Trophoblast cell (in vitro differentiated cells and primary cell): ENCODE measurements at regions not wholly inside any gene's neighbourhood (a gene's known extent, or its start where the extent isn't known, plus 50 kb on each side); places are given as distances from the start of the nearest gene placed in this dataset.

ENCODE experiments used
- DNase-seq, 2 donors: peaks; one replicate each; pipeline ENCODE4 v3.0.0-alpha.2; 2016
- H2AFZ ChIP-seq: 2 replicates; pipeline ENCODE4 v1.6.1; 2013; ENCODE audit warnings: low read length, moderate library complexity, mild to moderate bottlenecking; ENCODE audit not compliant: insufficient read depth, poor library complexity
- H2AK5ac ChIP-seq: 2 replicates; pipeline ENCODE4 v1.6.1; 2013; ENCODE audit warnings: mild to moderate bottlenecking, low read length
- H2BK120ac ChIP-seq: 2 replicates; pipeline ENCODE4 v1.6.1; 2013; ENCODE audit warnings: low read length, mild to moderate bottlenecking, moderate library complexity; ENCODE audit not compliant: insufficient read depth, poor library complexity
- H2BK12ac ChIP-seq: 2 replicates; pipeline ENCODE4 v1.6.1; 2013; ENCODE audit warnings: mild to moderate bottlenecking, low read length, moderate library complexity
- H2BK5ac ChIP-seq: 2 replicates; pipeline ENCODE4 v1.6.1; 2013; ENCODE audit warnings: low read length, low read depth, moderate library complexity, mild to moderate bottlenecking; ENCODE audit not compliant: poor library complexity
- H3K14ac ChIP-seq: 2 replicates; pipeline ENCODE4 v1.6.1; 2013; ENCODE audit warnings: mild to moderate bottlenecking, low read length
- H3K18ac ChIP-seq: 2 replicates; pipeline ENCODE4 v1.6.1; 2013; ENCODE audit warnings: mild to moderate bottlenecking, low read length
- H3K23ac ChIP-seq: 2 replicates; pipeline ENCODE4 v1.6.1; 2013; ENCODE audit warnings: low read length
- H3K27ac ChIP-seq: 2 replicates; pipeline ENCODE4 v1.5.1; 2013; ENCODE audit warnings: low read depth, mild to moderate bottlenecking, inconsistent platforms, low read length, moderate library complexity
- H3K27me3 ChIP-seq: 2 replicates; pipeline ENCODE4 v1.6.1; 2013; ENCODE audit warnings: inconsistent platforms, mild to moderate bottlenecking, low read length, moderate library complexity; ENCODE audit not compliant: insufficient read depth
- H3K36me3 ChIP-seq, 2 experiments: 1 replicate in 1 of 2; 2 replicates in 1 of 2; pipeline ENCODE4 v1.6.1; 2013; ENCODE audit warnings: low read length in 2 of 2, mild to moderate bottlenecking in 2 of 2, moderate library complexity in 1 of 2; ENCODE audit not compliant: insufficient read depth in 2 of 2, control insufficient read depth in 1 of 2
- H3K4ac ChIP-seq: 2 replicates; pipeline ENCODE4 v1.6.1; 2013; ENCODE audit warnings: low read depth, mild to moderate bottlenecking, low read length, moderate library complexity
- H3K4me1 ChIP-seq, 2 experiments: 1 replicate in 1 of 2; 2 replicates in 1 of 2; pipeline ENCODE4 v1.6.1; 2013; ENCODE audit warnings: low read length in 2 of 2, mild to moderate bottlenecking in 2 of 2, moderate library complexity in 1 of 2; ENCODE audit not compliant: insufficient read depth in 2 of 2, control insufficient read depth in 1 of 2
- H3K4me2 ChIP-seq: 2 replicates; pipeline ENCODE4 v1.6.1; 2013; ENCODE audit warnings: inconsistent platforms, mild to moderate bottlenecking, low read length, moderate library complexity
- H3K4me3 ChIP-seq: 2 replicates; pipeline ENCODE4 v1.5.1; 2013; ENCODE audit warnings: mild to moderate bottlenecking, low read depth, low read length, inconsistent platforms
- H3K79me1 ChIP-seq: one replicate; pipeline ENCODE4 v1.6.1; 2013; ENCODE audit warnings: low read length
- H3K79me2 ChIP-seq: 2 replicates; pipeline ENCODE4 v1.6.1; 2013; ENCODE audit warnings: low read length, mild to moderate bottlenecking; ENCODE audit not compliant: control insufficient read depth, insufficient read depth, poor library complexity
- H3K9ac ChIP-seq: 2 replicates; pipeline ENCODE4 v1.6.1; 2013; ENCODE audit warnings: mild to moderate bottlenecking, low read length
- H3K9me3 ChIP-seq: 2 replicates; pipeline ENCODE4 v1.6.1; 2013; ENCODE audit warnings: low read depth, mild to moderate bottlenecking, control low read depth, inconsistent platforms, low read length; ENCODE audit not compliant: insufficient read depth
- H4K12ac ChIP-seq: 2 replicates; pipeline ENCODE4 v1.6.1; 2013; ENCODE audit warnings: low read depth, mild to moderate bottlenecking, low read length, moderate library complexity
- H4K8ac ChIP-seq: 2 replicates; pipeline ENCODE4 v1.6.1; 2013; ENCODE audit warnings: low read depth, mild to moderate bottlenecking, low read length, moderate library complexity
- H4K91ac ChIP-seq: one replicate; pipeline ENCODE4 v1.6.1; 2013; ENCODE audit warnings: low read depth, mild to moderate bottlenecking, low read length, moderate library complexity
- WGBS: extraction: QIAGEN DNeasy Blood & Tissue Kit; methylation state at CpG from one replicate; pipeline ENCODE4 v1.1.7; 2013; ENCODE audit warnings: missing lambda C conversion rate; ENCODE audit not compliant: insufficient read length, insufficient coverage; ENCODE audit errors: extremely low coverage; 5-methylcytosine and 5-hydroxymethylcytosine counted together

DNA sequence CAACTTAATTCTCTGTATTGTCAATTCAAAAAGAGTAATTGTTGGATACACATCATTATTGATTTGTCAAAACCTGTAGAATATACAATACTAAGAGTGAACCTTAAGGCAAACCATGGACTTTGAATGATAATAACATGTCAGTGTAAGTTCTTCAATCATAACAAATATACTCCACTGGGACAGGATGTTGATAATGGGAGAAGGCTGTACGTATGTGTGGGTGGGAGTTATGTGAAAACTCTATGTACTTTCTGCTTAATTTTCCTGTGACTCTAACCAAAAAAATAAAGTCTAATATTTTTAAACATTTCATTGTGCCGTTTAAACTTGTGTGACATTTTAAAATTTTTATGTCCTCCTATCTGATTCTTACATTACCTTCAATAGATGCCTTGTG lies 526.7 kb downstream of the SUCLA2 start:
- H4K12ac ChIP-seq: no peak overlapping the region
- no peaks in the 10 kb centered on the region for H3K9me3 ChIP-seq
- no peak overlapping the region for H3K4me3 ChIP-seq
- no peaks in the 10 kb centered on the region for H3K36me3 ChIP-seq
- H3K79me1 ChIP-seq: no peaks in the 10 kb centered on the region
- H3K9ac ChIP-seq: no peak overlapping the region
- no CpG with 5 or more reads among the region's 2 CpGs for WGBS
- no peaks in the 10 kb centered on the region for H3K4me1 ChIP-seq
- no peak overlapping the region for H3K23ac ChIP-seq
- no peak overlapping the region for H2BK5ac ChIP-seq
- DNase-seq: no peak
- no peak overlapping the region for H3K18ac ChIP-seq
- H3K4ac ChIP-seq: no peak overlapping the region
- no peak overlapping the region for H4K91ac ChIP-seq
- H3K27me3 ChIP-seq: no peaks in the 10 kb centered on the region
- H2AFZ ChIP-seq: no peak overlapping the region
- H4K8ac ChIP-seq: no peak overlapping the region
- no peak overlapping the region for H3K27ac ChIP-seq
- no peak overlapping the region for H2BK12ac ChIP-seq
- H2AK5ac ChIP-seq: no peak overlapping the region
- no peak overlapping the region for H3K4me2 ChIP-seq
- no peak overlapping the region for H3K14ac ChIP-seq
- no peak overlapping the region for H2BK120ac ChIP-seq
- no peaks in the 10 kb centered on the region for H3K79me2 ChIP-seq

DNA sequence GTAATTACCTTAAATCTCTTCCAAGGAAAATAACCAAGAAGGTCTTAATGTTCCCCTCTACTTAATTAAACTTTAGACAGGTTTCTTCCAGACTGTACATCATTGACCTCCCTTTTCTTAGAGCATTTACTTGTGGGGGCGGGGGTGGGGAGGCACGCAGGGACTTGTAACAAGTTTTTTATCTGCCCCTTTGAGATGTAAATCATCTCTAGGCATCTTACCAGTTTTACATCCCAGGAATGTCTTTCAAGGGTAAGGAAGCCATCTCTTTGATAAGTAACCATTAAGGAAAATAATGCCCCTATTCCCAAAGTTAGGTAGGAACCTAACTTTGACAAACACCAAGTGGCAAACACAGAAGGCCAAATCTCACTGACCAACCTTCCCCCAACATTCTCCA lies 528.6 kb downstream of the SUCLA2 start:
- no peak overlapping the region for H3K4me3 ChIP-seq
- no peak overlapping the region for H2AFZ ChIP-seq
- H3K23ac ChIP-seq: no peak overlapping the region
- H4K8ac ChIP-seq: no peak overlapping the region
- no peak for DNase-seq
- H3K18ac ChIP-seq: no peak overlapping the region
- H2BK12ac ChIP-seq: no peak overlapping the region
- H3K27me3 ChIP-seq: no peaks in the 10 kb centered on the region
- no peak overlapping the region for H4K12ac ChIP-seq
- no peak overlapping the region for H3K4ac ChIP-seq
- H3K27ac ChIP-seq: no peak overlapping the region
- H2BK5ac ChIP-seq: no peak overlapping the region
- no peak overlapping the region for H3K9ac ChIP-seq
- no peaks in the 10 kb centered on the region for H3K79me1 ChIP-seq
- H3K36me3 ChIP-seq: no peaks in the 10 kb centered on the region
- H3K9me3 ChIP-seq: no peaks in the 10 kb centered on the region
- no CpG with 5 or more reads among the region's 2 CpGs for WGBS
- H3K4me1 ChIP-seq: no peaks in the 10 kb centered on the region
- H3K14ac ChIP-seq: no peak overlapping the region
- no peak overlapping the region for H3K4me2 ChIP-seq
- no peak overlapping the region for H2AK5ac ChIP-seq
- H3K79me2 ChIP-seq: no peaks in the 10 kb centered on the region
- no peak overlapping the region for H2BK120ac ChIP-seq
- H4K91ac ChIP-seq: no peak overlapping the region

DNA sequence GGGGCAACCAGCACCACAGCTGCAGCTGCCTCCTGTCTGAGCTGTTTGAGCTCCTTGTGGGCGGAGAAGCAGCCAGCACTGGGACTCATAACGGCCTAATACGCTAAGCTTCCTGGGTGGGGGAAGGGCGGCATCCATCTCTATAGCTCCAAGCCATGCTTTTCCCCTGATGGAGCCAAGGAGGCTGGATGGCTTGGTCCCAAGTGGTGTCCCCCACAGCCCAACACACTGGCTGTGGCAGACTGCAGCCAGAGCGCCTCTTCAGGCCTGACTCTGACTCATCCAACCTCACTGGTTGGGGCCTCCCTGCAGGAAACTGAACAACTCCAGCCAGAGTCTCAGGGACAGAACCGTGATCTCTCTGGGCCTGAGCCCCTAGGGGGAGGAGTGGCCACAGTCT lies 537.3 kb downstream of the SUCLA2 start:
- Histone ChIP-seq H4K12ac (no peak overlapping the region), H3K36me3 (no peaks in the 10 kb centered on the region), H2AFZ (no peak overlapping the region), H2BK120ac (no peak overlapping the region), H3K9me3 (no peaks in the 10 kb centered on the region), H2BK5ac (no peak overlapping the region), H3K4me2 (no peak overlapping the region), H3K27ac (no peak overlapping the region), H3K14ac (no peak overlapping the region), H2AK5ac (no peak overlapping the region), H2BK12ac (no peak overlapping the region), H3K18ac (no peak overlapping the region), H4K8ac (no peak overlapping the region), H3K79me2 (no peaks in the 10 kb centered on the region), H3K4ac (no peak overlapping the region), H3K27me3 (no peaks in the 10 kb centered on the region), H3K23ac (no peak overlapping the region), H3K79me1 (no peaks in the 10 kb centered on the region), H3K4me1 (no peaks in the 10 kb centered on the region), H3K9ac (no peak overlapping the region), H4K91ac (no peak overlapping the region), H3K4me3 (no peak overlapping the region)
- WGBS: no CpG with 5 or more reads among the region's 6 CpGs
- no peak for DNase-seq

DNA sequence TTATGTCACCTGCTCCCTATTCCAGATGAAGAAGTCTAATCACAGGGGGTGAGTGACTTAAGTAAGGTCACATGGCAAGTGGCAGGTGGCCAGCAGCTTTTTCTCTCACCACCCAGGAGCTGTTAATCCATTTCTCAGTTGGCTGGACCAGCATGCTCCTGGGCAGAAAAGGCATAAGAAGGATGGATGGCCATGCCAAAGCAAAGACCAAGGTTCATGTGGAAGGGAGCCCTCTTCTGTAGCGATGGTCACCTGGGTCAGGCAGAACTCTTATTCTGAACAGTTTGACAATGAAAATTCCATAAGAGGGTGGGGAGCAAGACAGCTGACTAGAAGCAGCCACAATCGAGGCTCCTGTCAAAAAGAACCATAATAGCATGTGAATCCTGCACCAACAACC lies 538.1 kb downstream of the SUCLA2 start:
- H3K9me3 ChIP-seq: no peaks in the 10 kb centered on the region
- H4K91ac ChIP-seq: no peak overlapping the region
- no peaks in the 10 kb centered on the region for H3K27me3 ChIP-seq
- no peaks in the 10 kb centered on the region for H3K36me3 ChIP-seq
- no peaks in the 10 kb centered on the region for H3K4me1 ChIP-seq
- H3K4me3 ChIP-seq: no peak overlapping the region
- no peak overlapping the region for H4K8ac ChIP-seq
- H3K9ac ChIP-seq: no peak overlapping the region
- no peak overlapping the region for H2AFZ ChIP-seq
- H3K79me1 ChIP-seq: no peaks in the 10 kb centered on the region
- H3K23ac ChIP-seq: no peak overlapping the region
- H3K4me2 ChIP-seq: no peak overlapping the region
- no peak overlapping the region for H2AK5ac ChIP-seq
- H3K79me2 ChIP-seq: no peaks in the 10 kb centered on the region
- no peak overlapping the region for H3K14ac ChIP-seq
- no peak overlapping the region for H3K27ac ChIP-seq
- no peak overlapping the region for H2BK12ac ChIP-seq
- H4K12ac ChIP-seq: no peak overlapping the region
- WGBS: no CpG with 5 or more reads among the region's 2 CpGs
- no peak overlapping the region for H2BK120ac ChIP-seq
- H3K18ac ChIP-seq: no peak overlapping the region
- no peak overlapping the region for H3K4ac ChIP-seq
- no peak overlapping the region for H2BK5ac ChIP-seq
- DNase-seq: no peak
